HG03103 (cell line): ENCODE measurements at regions not wholly inside any gene's neighbourhood (a gene's known extent, or its start where the extent isn't known, plus 50 kb on each side); places are given as distances from the start of the nearest gene placed in this dataset.
"Not testable (repeated sequence)": the region's sequence is repeated elsewhere in the genome, so short reads cannot be mapped to it uniquely, and the experiment has no call there.

Experiments used
- ATAC-seq: cut with Tn5 transposase; IDR thresholded peaks from one replicate; pipeline ENCODE4 v1.9.1; 2021; ENCODE audit warnings: low read depth; ENCODE audit not compliant: unreplicated experiment

- ATAC-seq = no peak
These were observed 789.3 kb downstream of the IGSF11 start for GRCh38 chr3:118245312-118245711.

GRCh38 chr3:118258850-118259249, 775.8 kb downstream of the IGSF11 start:
- ATAC-seq = not testable (repeated sequence)

GRCh38 chr3:118262800-118263402, 771.7 kb downstream of the IGSF11 start:
- no peak for ATAC-seq

- no peak for ATAC-seq
These were observed 767.1 kb downstream of the IGSF11 start for GRCh38 chr3:118267588-118267987.

GRCh38 chr3:118269537-118270125, 765.0 kb downstream of the IGSF11 start:
- no peak for ATAC-seq

GRCh38 chr3:118272991-118273390, 761.7 kb downstream of the IGSF11 start:
- no peak for ATAC-seq

- no peak for ATAC-seq
These were observed 756.8 kb downstream of the IGSF11 start for GRCh38 chr3:118277814-118278213.

GRCh38 chr3:118292841-118293240, 741.8 kb downstream of the IGSF11 start:
- ATAC-seq = no peak

- ATAC-seq = no peak
These were observed 736.5 kb downstream of the IGSF11 start for GRCh38 chr3:118298133-118298532.

GRCh38 chr3:118304557-118304956, 730.1 kb downstream of the IGSF11 start:
- no peak for ATAC-seq

GRCh38 chr3:118332699-118333098, 701.9 kb downstream of the IGSF11 start:
- ATAC-seq = no peak

GRCh38 chr3:118337649-118338048, 697.0 kb downstream of the IGSF11 start:
- ATAC-seq = no peak

DNA sequence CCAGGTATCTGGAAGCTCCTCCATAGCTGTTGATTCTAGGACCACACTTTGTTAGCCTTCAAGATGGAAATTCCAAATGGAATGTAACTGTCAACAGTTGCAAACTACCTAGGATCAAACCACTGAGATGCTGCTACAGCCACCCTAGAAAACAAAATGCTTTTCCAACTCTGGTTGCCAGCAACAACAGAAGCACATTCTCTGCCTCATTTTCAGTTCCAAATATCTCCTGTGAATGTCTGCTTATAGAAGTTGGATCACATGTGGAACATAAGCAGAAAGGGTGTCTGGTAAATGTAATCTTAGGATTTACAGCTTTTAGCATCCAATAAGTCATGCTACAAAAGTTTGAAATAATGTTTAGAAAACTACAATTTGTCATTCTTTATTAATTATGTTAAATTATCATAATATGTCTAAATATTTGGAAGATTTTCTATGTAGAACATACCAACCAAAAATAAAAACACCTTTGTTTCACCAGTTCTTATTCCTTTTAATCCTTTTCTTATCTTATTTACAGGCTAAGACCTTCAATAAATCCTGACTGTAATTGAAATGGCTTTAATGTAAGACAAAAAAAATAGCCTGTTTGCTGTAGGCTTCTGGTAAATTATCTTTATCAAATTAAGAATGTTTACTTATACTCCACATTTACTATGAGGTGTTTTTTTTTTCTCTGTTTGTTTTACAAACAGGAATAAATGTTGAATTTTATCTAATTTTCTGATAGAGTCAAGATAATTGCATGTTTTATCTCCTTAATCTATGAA, 687.1 kb downstream of the IGSF11 start:
- ATAC-seq = no peak

DNA sequence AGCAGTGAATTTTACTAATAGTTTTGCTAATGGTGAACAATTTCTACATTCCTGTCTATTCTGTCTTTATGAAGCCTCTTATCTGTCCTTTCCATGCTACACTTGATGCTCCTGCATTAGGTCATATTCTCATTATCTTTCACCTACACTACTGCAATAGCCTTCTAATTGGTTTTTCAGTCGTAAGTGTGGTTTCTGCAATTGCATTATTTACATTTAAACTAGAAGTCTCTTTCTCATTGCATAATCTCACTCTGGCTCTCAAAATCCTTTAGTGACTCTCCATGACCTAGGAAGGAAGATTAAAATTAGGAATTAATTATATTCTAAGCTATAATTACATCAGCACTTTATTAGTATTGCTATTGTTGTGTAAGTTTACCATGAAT, 686.5 kb downstream of the IGSF11 start:
- no peak for ATAC-seq

GRCh38 chr3:118354556-118354955, 680.1 kb downstream of the IGSF11 start:
- ATAC-seq = no peak

GRCh38 chr3:118369892-118370491, 664.7 kb downstream of the IGSF11 start:
- ATAC-seq = no peak

GRCh38 chr3:118380576-118380975, 654.1 kb downstream of the IGSF11 start:
- no peak for ATAC-seq

DNA sequence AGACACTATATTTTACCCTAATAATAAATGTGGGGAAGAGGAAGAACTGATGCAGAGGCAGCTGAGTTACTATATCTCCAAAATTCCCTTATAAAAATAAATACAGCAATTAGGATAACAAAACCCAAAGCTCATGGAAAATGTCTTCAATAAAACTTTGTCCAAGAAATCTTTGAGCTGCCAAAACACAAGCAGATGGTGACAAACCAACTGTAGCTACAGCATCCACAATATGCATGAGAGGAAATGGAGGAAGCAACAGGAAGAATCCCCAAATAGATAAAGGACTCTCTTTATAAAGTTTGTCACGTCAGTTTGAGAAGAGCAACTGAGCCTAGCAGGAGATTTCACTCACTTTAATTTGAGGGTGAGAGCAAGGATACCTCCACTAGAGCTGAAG, 638.2 kb downstream of the IGSF11 start:
- no peak for ATAC-seq

DNA sequence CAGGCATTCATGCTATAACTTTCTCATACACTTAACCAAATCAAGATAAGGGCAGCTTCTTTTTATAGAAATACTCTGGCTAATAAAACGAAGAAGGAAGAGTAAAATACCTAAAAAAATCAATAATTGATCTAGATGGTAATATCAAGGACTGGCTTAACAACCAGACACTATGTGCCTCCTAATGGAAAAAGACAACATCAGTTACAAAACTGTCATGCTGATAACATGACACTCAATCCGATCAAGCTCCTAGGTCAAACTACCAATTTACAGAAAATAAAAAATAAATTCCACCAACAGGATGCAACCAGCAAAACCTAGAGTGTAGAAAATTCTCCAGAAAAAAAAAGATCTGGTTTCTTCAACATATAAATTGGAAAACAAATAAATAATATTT, 634.6 kb downstream of the IGSF11 start:
- no peak for ATAC-seq

DNA sequence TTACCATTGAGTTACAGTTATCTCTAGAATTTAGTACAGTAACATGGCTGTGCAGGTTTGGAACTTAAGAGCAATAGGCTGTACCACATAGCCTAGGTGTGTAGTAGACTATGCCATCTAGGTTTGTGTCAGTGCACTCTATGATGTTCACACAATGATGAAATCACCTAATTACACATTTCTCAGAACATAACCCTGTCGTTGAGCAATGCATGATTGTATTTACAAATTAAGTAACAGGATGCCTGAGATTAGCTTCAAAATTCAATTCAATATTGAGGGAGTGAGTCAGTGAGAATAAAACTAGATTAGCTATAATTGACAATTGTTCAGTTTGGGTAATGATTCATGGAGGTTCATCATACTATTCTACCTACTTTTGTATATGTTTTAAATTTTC, 633.8 kb downstream of the IGSF11 start:
- no peak for ATAC-seq

DNA sequence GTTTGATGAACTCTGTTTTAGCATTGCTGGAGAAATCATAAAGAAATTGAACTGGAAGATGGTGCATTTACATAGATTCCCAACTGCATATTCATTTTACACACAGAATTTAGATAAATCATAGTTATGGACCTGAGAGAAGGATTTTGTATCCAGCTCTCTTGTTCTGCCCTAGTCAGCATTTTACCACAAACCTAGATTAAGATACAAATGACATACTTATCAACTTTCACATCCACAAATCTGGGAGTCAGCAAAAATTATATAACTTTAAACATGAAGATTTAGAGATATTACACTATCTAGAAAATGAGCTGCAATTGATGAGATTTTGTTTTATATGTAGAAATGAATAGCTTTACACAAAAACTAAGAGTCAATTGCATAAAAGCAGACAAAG, 632.8 kb downstream of the IGSF11 start:
- no peak for ATAC-seq

GRCh38 chr3:118402971-118403370, 631.7 kb downstream of the IGSF11 start:
- ATAC-seq = no peak
